Erythroblast (primary cell): ENCODE measurements at regions not wholly inside any gene's neighbourhood (a gene's known extent, or its start where the extent isn't known, plus 50 kb on each side); places are given as distances from the start of the nearest gene placed in this dataset.

Source experiments
- GATA1 ChIP-seq: IDR thresholded peaks from 2 replicates; pipeline ENCODE4 v1.6.1; 2011; ENCODE audit warnings: low read depth, mild to moderate bottlenecking, control low read depth, low read length, moderate library complexity
- POLR2A ChIP-seq: IDR thresholded peaks from 2 replicates; pipeline ENCODE4 v1.6.1; 2011; ENCODE audit warnings: mild to moderate bottlenecking, low read length

GRCh38 chr2:146853741-146854444 lies 990.9 kb upstream of the ACVR2A start:
- TF ChIP-seq POLR2A (no peak), GATA1 (no peak)
